ENCODE measurements at regions not wholly inside any gene's neighbourhood (a gene's known extent, or its start where the extent isn't known, plus 50 kb on each side); places are given as distances from the start of the nearest gene placed in this dataset.
"Not testable (repeated sequence)": the region's sequence is repeated elsewhere in the genome, so short reads cannot be mapped to it uniquely, and the experiment has no call there.

- H3K4me3 Mint-ChIP-seq; H3K27me3 Mint-ChIP-seq; H3K4me1 Mint-ChIP-seq; H3K27ac Mint-ChIP-seq; H3K36me3 Mint-ChIP-seq; ATAC-seq (ENCODE audit: low read depth in 2 of 2); DNase-seq: not testable (repeated sequence)
- H3K9me3 Mint-ChIP-seq: peaks cover 8 to 64% (median 40%) of the 10 kb centered on the region in 7 donors
Measured at GRCh38 chr22:10934704-10935103, 4593.3 kb upstream of the OR11H1 start.

- no peaks in the 10 kb centered on the region for H3K27me3 Mint-ChIP-seq
- peaks cover 3 to 8% of the 10 kb centered on the region in 2 donors for H3K36me3 Mint-ChIP-seq
- H3K27ac Mint-ChIP-seq: no peak overlapping the region
- DNase-seq: no peak
- no peaks in the 10 kb centered on the region for H3K4me1 Mint-ChIP-seq
- H3K4me3 Mint-ChIP-seq: no peak overlapping the region
- peaks cover 28 to 73% (median 44%) of the 10 kb centered on the region in 7 donors for H3K9me3 Mint-ChIP-seq
- ATAC-seq (ENCODE audit: low read depth in 2 of 2): no peak
Measured at GRCh38 chr22:10961043-10961860, 4566.7 kb upstream of the OR11H1 start.

GRCh38 chr22:10961861-10962255, 4566.1 kb upstream of the OR11H1 start:
- not testable (repeated sequence) for H3K27ac Mint-ChIP-seq; ATAC-seq (ENCODE audit: low read depth in 2 of 2); DNase-seq; H3K27me3 Mint-ChIP-seq; H3K36me3 Mint-ChIP-seq; H3K4me3 Mint-ChIP-seq; H3K4me1 Mint-ChIP-seq
- H3K9me3 Mint-ChIP-seq: peaks cover 27 to 69% (median 45%) of the 10 kb centered on the region in 7 donors

All from naive B cell (primary cell).